NOMO-1 (cell line): ENCODE measurements at regions not wholly inside any gene's neighbourhood (a gene's known extent, or its start where the extent isn't known, plus 50 kb on each side); places are given as distances from the start of the nearest gene placed in this dataset.

Source experiments
- DNase-seq, 2 experiments: peaks; one replicate each; lab custom pipeline; 2025; ENCODE audit not compliant: unreplicated experiment in 2 of 2; lab: John Stamatoyannopoulos, UW

- DNase-seq: no peak
Observed at GRCh38 chr15:95266451-95267061, 1035.2 kb downstream of the MCTP2 start.

- no peak for DNase-seq
Observed at GRCh38 chr15:95267481-95267880, 1036.1 kb downstream of the MCTP2 start.

- no peak for DNase-seq
Observed at GRCh38 chr15:95269242-95270183, 1038.2 kb downstream of the MCTP2 start.

GRCh38 chr15:95274101-95274500 lies 1042.7 kb downstream of the MCTP2 start:
- no peak for DNase-seq

GRCh38 chr15:95277266-95277665 lies 1045.9 kb downstream of the MCTP2 start:
- no peak for DNase-seq

GRCh38 chr15:95278532-95279245 lies 1047.3 kb downstream of the MCTP2 start:
- DNase-seq: no peak

GRCh38 chr15:95279277-95280019 lies 1048.1 kb downstream of the MCTP2 start:
- no peak for DNase-seq

GRCh38 chr15:95280711-95281110 lies 1049.3 kb downstream of the MCTP2 start:
- no peak for DNase-seq

- DNase-seq: no peak
Observed at GRCh38 chr15:95281470-95281869, 1049.0 kb upstream of the NR2F2 start.

- DNase-seq: no peak
Observed at GRCh38 chr15:95284492-95284891, 1046.0 kb upstream of the NR2F2 start.

- DNase-seq: peak; percentile 23 to 47
Observed at GRCh38 chr15:95284933-95285421, 1045.5 kb upstream of the NR2F2 start.

- DNase-seq: no peak
Observed at GRCh38 chr15:95286352-95286880, 1044.1 kb upstream of the NR2F2 start.

GRCh38 chr15:95287720-95288103 lies 1042.8 kb upstream of the NR2F2 start:
- DNase-seq: no peak

GRCh38 chr15:95288626-95289025 lies 1041.9 kb upstream of the NR2F2 start:
- no peak for DNase-seq

- no peak for DNase-seq
Observed at GRCh38 chr15:95290176-95290974, 1040.1 kb upstream of the NR2F2 start.

- DNase-seq: peak in 1 of 2 experiments; percentile 6
Observed at GRCh38 chr15:95291898-95292472, 1038.5 kb upstream of the NR2F2 start.

GRCh38 chr15:95292785-95293450 lies 1037.6 kb upstream of the NR2F2 start:
- no peak for DNase-seq

- DNase-seq: no peak
Observed at GRCh38 chr15:95293456-95294031, 1037.0 kb upstream of the NR2F2 start.
